A549 (cell line): ENCODE measurements at regions not wholly inside any gene's neighbourhood (a gene's known extent, or its start where the extent isn't known, plus 50 kb on each side); places are given as distances from the start of the nearest gene placed in this dataset.

Experiments
- ATOH8 ChIP-seq: fragments of 250-450 bp; sonication (Bioruptor Pico); IDR thresholded peaks from 2 replicates; pipeline ENCODE4 v1.5.0; 2020; ENCODE audit warnings: low read depth, mild to moderate bottlenecking, moderate library complexity
- BCL3 ChIP-seq: fragments of >200 bp; sonication (Bioruptor Twin); formaldehyde crosslinking; IDR thresholded peaks from 3 replicates; pipeline ENCODE4 v1.6.1; 2016
- CBX2 ChIP-seq: fragments of 200-600 bp; sonication (generic); IDR thresholded peaks from 2 replicates; pipeline ENCODE4 v1.6.1; 2016; ENCODE audit warnings: low read depth, mild to moderate bottlenecking, borderline replicate concordance
- CBX8 ChIP-seq: fragments of 200-600 bp; sonication (generic); IDR thresholded peaks from 2 replicates; pipeline ENCODE4 v1.6.1; 2016
- CEBPB ChIP-seq, 2 experiments: fragments of >200 bp in 1 of 2; sonication (Bioruptor Twin) in 1 of 2; formaldehyde crosslinking in 1 of 2; IDR thresholded peaks; 2 replicates each; pipeline ENCODE4 v1.6.1; 2012 to 2016
- CTCF ChIP-seq: fragments of >200 bp; sonication (Bioruptor Twin); formaldehyde crosslinking; IDR thresholded peaks from 3 replicates; pipeline ENCODE4 v1.5.1; 2016
- EHMT2 ChIP-seq: fragments of 200-600 bp; sonication (generic); IDR thresholded peaks from 2 replicates; pipeline ENCODE4 v1.6.1; 2016; ENCODE audit warnings: antibody characterized with exemption, low read depth, mild to moderate bottlenecking, moderate library complexity
- ELK1 ChIP-seq: fragments of 150-350 bp; IDR thresholded peaks from 2 replicates; pipeline ENCODE4 v1.6.1; 2014; ENCODE audit warnings: low read depth, mild to moderate bottlenecking, low read length
- ESRRA ChIP-seq: fragments of 150-350 bp; IDR thresholded peaks from 2 replicates; pipeline ENCODE4 v1.6.1; 2014; ENCODE audit warnings: mild to moderate bottlenecking, low read length, borderline replicate concordance
- GATA3 ChIP-seq: IDR thresholded peaks from 2 replicates; pipeline ENCODE4 v1.6.1; 2012; ENCODE audit warnings: borderline replicate concordance
- HDAC2 ChIP-seq: fragments of 200-600 bp; sonication (generic); IDR thresholded peaks from 2 replicates; pipeline ENCODE4 v1.6.1; 2016
- HES2 ChIP-seq: fragments of >200 bp; sonication (Bioruptor Twin); formaldehyde crosslinking; IDR thresholded peaks from 2 replicates; pipeline ENCODE4 v1.6.1; 2016
- HEYL ChIP-seq: fragments of 250-450 bp; sonication (Bioruptor Pico); IDR thresholded peaks from 2 replicates; pipeline ENCODE4 v1.8.0; 2021; ENCODE audit warnings: mild to moderate bottlenecking, moderate library complexity
- HMGXB4 ChIP-seq: fragments of 250-450 bp; sonication (Bioruptor Pico); IDR thresholded peaks from 2 replicates; pipeline ENCODE4 v1.5.0; 2021; ENCODE audit warnings: mild to moderate bottlenecking, moderate library complexity, borderline replicate concordance
- HOXB13 ChIP-seq: fragments of 250-450 bp; sonication (Bioruptor Pico); IDR thresholded peaks from 2 replicates; pipeline ENCODE4 v1.5.0; 2020; ENCODE audit warnings: low read depth, mild to moderate bottlenecking, moderate library complexity
- JUN ChIP-seq, 2 experiments: fragments of >200 bp; sonication (Bioruptor Twin); formaldehyde crosslinking; IDR thresholded peaks; 2 replicates in 1 of 2; 3 replicates in 1 of 2; pipeline ENCODE4 v1.6.1; 2016 to 2017
- KDM1A ChIP-seq: fragments of 200-600 bp; sonication (generic); IDR thresholded peaks from 2 replicates; pipeline ENCODE4 v1.6.1; 2016; ENCODE audit warnings: low read depth, mild to moderate bottlenecking
- KDM5A ChIP-seq: fragments of 200-600 bp; sonication (generic); IDR thresholded peaks from 2 replicates; pipeline ENCODE4 v1.6.1; 2016; ENCODE audit warnings: antibody characterized with exemption, mild to moderate bottlenecking
- MAX ChIP-seq: IDR thresholded peaks from 2 replicates; pipeline ENCODE4 v1.6.1; 2012
- MYC ChIP-seq: IDR thresholded peaks from 2 replicates; pipeline ENCODE4 v1.6.1; 2012; ENCODE audit warnings: mild to moderate bottlenecking, inconsistent platforms, low read length, improper control_type of control experiment, borderline replicate concordance
- NPAS2 ChIP-seq: fragments of 250-450 bp; sonication (Bioruptor Pico); IDR thresholded peaks from 2 replicates; pipeline ENCODE4 v1.8.0; 2022; ENCODE audit warnings: mild to moderate bottlenecking, moderate library complexity, borderline replicate concordance
- NR3C1 ChIP-seq: fragments of >200 bp; sonication (Bioruptor Twin); formaldehyde crosslinking; IDR thresholded peaks from 3 replicates; pipeline ENCODE4 v1.6.1; 2017
- PHF8 ChIP-seq: fragments of 200-600 bp; sonication (generic); IDR thresholded peaks from 2 replicates; pipeline ENCODE4 v1.6.1; 2016; ENCODE audit warnings: low read depth, mild to moderate bottlenecking, antibody characterized with exemption, moderate library complexity, borderline replicate concordance
- POLR2A ChIP-seq: IDR thresholded peaks from 2 replicates; pipeline ENCODE4 v1.6.1; 2012; ENCODE audit warnings: mild to moderate bottlenecking, low read length
- POLR2AphosphoS2 ChIP-seq: conservative IDR thresholded peaks from 2 replicates; pipeline ENCODE4 v1.6.1; 2012; ENCODE audit warnings: low read length, improper control_type of control experiment, inconsistent platforms
- RAD21 ChIP-seq, 2 experiments: fragments of >200 bp in 1 of 2; sonication (Bioruptor Twin) in 1 of 2; formaldehyde crosslinking in 1 of 2; IDR thresholded peaks in 1 of 2; conservative IDR thresholded peaks in 1 of 2; 2 replicates in 1 of 2; 3 replicates in 1 of 2; pipeline ENCODE4 v1.6.1; 2012 to 2018; ENCODE audit warnings: inconsistent platforms in 1 of 2
- RARB ChIP-seq: fragments of 250-450 bp; sonication (Bioruptor Pico); IDR thresholded peaks from 2 replicates; pipeline ENCODE4 v1.8.0; 2021; ENCODE audit warnings: mild to moderate bottlenecking, moderate library complexity
- RFX5 ChIP-seq: fragments of 450-650 bp; IDR thresholded peaks from 2 replicates; pipeline ENCODE4 v1.7.1; 2014; ENCODE audit warnings: antibody characterized with exemption, mild to moderate bottlenecking, moderate library complexity
- RNF2 ChIP-seq: fragments of 200-600 bp; sonication (generic); IDR thresholded peaks from 2 replicates; pipeline ENCODE4 v1.6.1; 2016; ENCODE audit warnings: low read depth, mild to moderate bottlenecking, antibody characterized with exemption, moderate library complexity, borderline replicate concordance
- SMC3 ChIP-seq: fragments of >200 bp; sonication (Bioruptor Twin); formaldehyde crosslinking; IDR thresholded peaks from 3 replicates; pipeline ENCODE4 v1.6.1; 2018; ENCODE audit warnings: inconsistent platforms
- SREBF2 ChIP-seq: fragments of 450-650 bp; IDR thresholded peaks from 2 replicates; pipeline ENCODE4 v1.6.1; 2014; ENCODE audit warnings: mild to moderate bottlenecking, moderate library complexity
- TFCP2L1 ChIP-seq: fragments of 250-450 bp; sonication (Bioruptor Pico); IDR thresholded peaks from 2 replicates; pipeline ENCODE4 v1.5.0; 2021; ENCODE audit warnings: mild to moderate bottlenecking
- TP53 ChIP-seq: fragments of 250-450 bp; sonication (Bioruptor Pico); IDR thresholded peaks from 2 replicates; pipeline ENCODE4 v1.5.0; 2021; ENCODE audit warnings: mild to moderate bottlenecking, moderate library complexity
- ZC3H11A ChIP-seq: fragments of 450-650 bp; IDR thresholded peaks from 2 replicates; pipeline ENCODE4 v1.6.1; 2014; ENCODE audit warnings: antibody characterized with exemption, mild to moderate bottlenecking
- ZFP36 ChIP-seq: fragments of 450-650 bp; IDR thresholded peaks from 2 replicates; pipeline ENCODE4 v1.6.1; 2014; ENCODE audit warnings: borderline replicate concordance; ENCODE audit not compliant: partially characterized antibody
- ZNF302 ChIP-seq: fragments of 250-450 bp; sonication (Bioruptor Pico); IDR thresholded peaks from 2 replicates; pipeline ENCODE4 v1.9.0; 2021; ENCODE audit warnings: inconsistent platforms, mild to moderate bottlenecking, moderate library complexity
- ZSCAN20 ChIP-seq: fragments of 250-450 bp; sonication (Bioruptor Pico); IDR thresholded peaks from 2 replicates; pipeline ENCODE4 v1.8.0; 2022; ENCODE audit warnings: mild to moderate bottlenecking, moderate library complexity

GRCh38 chr9:129334105-129334935 is 156.3 kb upstream of the IER5L start (continued):
- TF ChIP-seq HES2 (peak; percentile 69), NR3C1 (no peak), EHMT2 (no peak), NPAS2 (no peak), SREBF2 (no peak), ESRRA (no peak), MAX (peak; percentile 87), TFCP2L1 (CRISPR knock-in tag) (peak; percentile 80), HMGXB4 (CRISPR knock-in tag) (no peak), RNF2 (no peak), HDAC2 (no peak), ZNF302 (no peak), CTCF (peak; percentile 13; the same call in 1 of the 3 replicates), RARB (CRISPR knock-in tag) (no peak; the same call in 1 of the 2 replicates), CBX2 (no peak), JUN (IDR thresholded peaks at IDR 0.05) (peak; percentile 98 to 100), GATA3 (peak; percentile 89), POLR2AphosphoS2 (no peak), POLR2A (no peak; the same call in 1 of the 2 replicates), CEBPB (IDR thresholded peaks at IDR 0.05) (peak; percentile 93 to 97), HOXB13 (CRISPR knock-in tag) (peak; percentile 89), PHF8 (no peak), ZC3H11A (no peak), CBX8 (no peak), HEYL (CRISPR knock-in tag) (no peak), RFX5 (no peak), SMC3 (peak; percentile 71; the same call in 2 of the 3 replicates), ELK1 (no peak), ZSCAN20 (no peak), ATOH8 (CRISPR knock-in tag) (0 out of 2 replicates have a peak, but pooled peaks have one; percentile 20), KDM1A (no peak), BCL3 (peak; percentile 91; the same call in 2 of the 3 replicates), KDM5A (no peak), ZFP36 (peak; percentile 47), MYC (no peak), TP53 (CRISPR knock-in tag) (no peak), RAD21 (conservative IDR thresholded peaks at IDR 0.05 in 1 of 2, IDR thresholded peaks at IDR 0.05 in 1 of 2) (peak; percentile 25 to 78; a peak in 4 of 5 replicates)
